UCSD-AML1 (cell line): ENCODE measurements at regions not wholly inside any gene's neighbourhood (a gene's known extent, or its start where the extent isn't known, plus 50 kb on each side); places are given as distances from the start of the nearest gene placed in this dataset.
"Not testable (repeated sequence)": the region's sequence is repeated elsewhere in the genome, so short reads cannot be mapped to it uniquely, and the experiment has no call there.

Source experiments
- DNase-seq: peaks from one replicate; lab custom pipeline; 2025; ENCODE audit not compliant: unreplicated experiment; lab: John Stamatoyannopoulos, UW

- DNase-seq: no peak
Measured at GRCh38 chr20:26134606-26135005, 438.0 kb upstream of the ZNF337 start.

GRCh38 chr20:26133794-26134193, 437.1 kb upstream of the ZNF337 start:
- DNase-seq: not testable (repeated sequence)

- not testable (repeated sequence) for DNase-seq
Measured at GRCh38 chr20:26120920-26121319, 424.3 kb upstream of the ZNF337 start.

GRCh38 chr20:26094498-26094897, 397.8 kb upstream of the ZNF337 start:
- DNase-seq: not testable (repeated sequence)

- not testable (repeated sequence) for DNase-seq
Measured at GRCh38 chr20:26091921-26092320, 395.3 kb upstream of the ZNF337 start.

GRCh38 chr20:26086195-26086594, 389.5 kb upstream of the ZNF337 start:
- DNase-seq: not testable (repeated sequence)

GRCh38 chr20:26073972-26074371, 377.3 kb upstream of the ZNF337 start:
- DNase-seq: not testable (repeated sequence)

GRCh38 chr20:26059324-26059723, 362.7 kb upstream of the ZNF337 start:
- not testable (repeated sequence) for DNase-seq

- not testable (repeated sequence) for DNase-seq
Measured at GRCh38 chr20:26058446-26058845, 361.8 kb upstream of the ZNF337 start.

- not testable (repeated sequence) for DNase-seq
Measured at GRCh38 chr20:26057135-26057752, 360.6 kb upstream of the ZNF337 start.

GRCh38 chr20:26025792-26026191, 329.1 kb upstream of the ZNF337 start:
- DNase-seq: not testable (repeated sequence)

- DNase-seq: not testable (repeated sequence)
Measured at GRCh38 chr20:26010942-26011276, 314.3 kb upstream of the ZNF337 start.

- not testable (repeated sequence) for DNase-seq
Measured at GRCh38 chr20:26010224-26010941, 313.7 kb upstream of the ZNF337 start.

- DNase-seq: peak; percentile 66
Measured at GRCh38 chr20:26009402-26010223, 313.0 kb upstream of the ZNF337 start.

GRCh38 chr20:26008026-26008425, 311.4 kb upstream of the ZNF337 start:
- DNase-seq: not testable (repeated sequence)

GRCh38 chr20:26006164-26006563, 309.5 kb upstream of the ZNF337 start:
- not testable (repeated sequence) for DNase-seq

- not testable (repeated sequence) for DNase-seq
Measured at GRCh38 chr20:26003959-26004358, 307.3 kb upstream of the ZNF337 start.

- DNase-seq: not testable (repeated sequence)
Measured at GRCh38 chr20:25997367-25998038, 300.9 kb upstream of the ZNF337 start.

GRCh38 chr20:25992146-25992545, 295.5 kb upstream of the ZNF337 start:
- no peak for DNase-seq

- DNase-seq: no peak
Measured at GRCh38 chr20:25991756-25992130, 295.1 kb upstream of the ZNF337 start.

GRCh38 chr20:25991051-25991755, 294.6 kb upstream of the ZNF337 start:
- no peak for DNase-seq
